Epidermal melanocyte (primary cell): ENCODE measurements at regions not wholly inside any gene's neighbourhood (a gene's known extent, or its start where the extent isn't known, plus 50 kb on each side); places are given as distances from the start of the nearest gene placed in this dataset.
"Not testable (repeated sequence)": the region's sequence is repeated elsewhere in the genome, so short reads cannot be mapped to it uniquely, and the experiment has no call there.

Experiments used
- DNase-seq: peaks from one replicate; pipeline ENCODE4 v3.0.0; 2011; ENCODE audit warnings: low spot score; ENCODE audit not compliant: insufficient read length

- no peak for DNase-seq
Observed at GRCh38 chr5:135182675-135183074, 148.6 kb upstream of the PITX1 start.

DNA sequence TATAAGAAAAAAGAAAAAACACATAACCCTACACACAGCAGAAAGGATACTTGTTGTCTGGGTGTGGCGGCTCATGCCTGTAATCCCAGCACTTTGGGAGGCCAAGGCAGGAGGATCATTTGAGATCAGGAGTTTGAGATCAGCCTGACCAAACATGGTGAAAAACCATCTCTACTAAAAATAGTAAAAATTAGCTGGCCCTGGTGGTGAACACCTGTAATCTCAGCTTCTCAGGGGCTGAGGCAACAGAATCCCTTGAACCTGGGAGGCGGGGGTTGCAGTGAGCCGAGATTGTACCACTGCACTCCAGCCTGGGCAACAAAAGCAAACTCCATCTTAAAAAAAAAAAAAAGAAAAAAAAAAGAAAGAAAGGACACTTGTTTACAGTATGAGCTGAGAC lies 147.6 kb upstream of the PITX1 start:
- no peak for DNase-seq

GRCh38 chr5:135179308-135179980 lies 145.4 kb upstream of the PITX1 start:
- DNase-seq, result no peak

DNA sequence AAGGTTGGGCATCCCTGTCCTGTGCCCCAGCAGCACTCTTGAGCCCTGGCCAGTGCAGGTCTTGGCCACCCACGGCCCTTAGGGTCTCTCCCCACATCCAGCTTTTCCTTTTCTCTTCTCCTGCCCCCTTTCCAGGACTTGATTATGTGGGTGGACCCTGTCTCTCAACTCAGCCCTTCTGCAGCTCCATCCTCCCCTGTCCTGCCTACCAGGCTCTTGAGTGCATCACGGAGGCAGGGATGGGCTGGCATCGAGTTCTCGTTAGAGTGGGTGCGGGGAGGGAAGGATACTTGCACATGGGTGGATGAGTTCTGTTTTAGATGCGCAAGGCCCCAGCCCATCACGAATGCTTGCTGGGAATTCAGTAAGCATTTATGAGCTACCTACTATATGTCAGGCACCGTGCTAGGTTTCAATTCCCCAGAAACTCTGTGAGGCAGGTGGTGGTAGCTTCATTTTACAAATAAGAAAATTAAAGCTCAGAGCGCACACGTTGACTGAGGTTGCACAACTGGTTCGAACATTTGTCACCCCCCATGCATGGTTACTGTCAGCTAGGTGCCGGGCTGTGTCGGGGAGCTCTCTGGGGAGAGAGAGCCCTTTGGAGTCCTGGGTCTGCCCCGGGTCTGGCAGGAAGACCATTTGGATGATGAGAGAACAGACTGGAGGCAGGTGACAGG lies 144.6 kb upstream of the PITX1 start:
- DNase-seq, result no peak

GRCh38 chr5:135177591-135177990 lies 143.6 kb upstream of the PITX1 start:
- no peak for DNase-seq

DNA sequence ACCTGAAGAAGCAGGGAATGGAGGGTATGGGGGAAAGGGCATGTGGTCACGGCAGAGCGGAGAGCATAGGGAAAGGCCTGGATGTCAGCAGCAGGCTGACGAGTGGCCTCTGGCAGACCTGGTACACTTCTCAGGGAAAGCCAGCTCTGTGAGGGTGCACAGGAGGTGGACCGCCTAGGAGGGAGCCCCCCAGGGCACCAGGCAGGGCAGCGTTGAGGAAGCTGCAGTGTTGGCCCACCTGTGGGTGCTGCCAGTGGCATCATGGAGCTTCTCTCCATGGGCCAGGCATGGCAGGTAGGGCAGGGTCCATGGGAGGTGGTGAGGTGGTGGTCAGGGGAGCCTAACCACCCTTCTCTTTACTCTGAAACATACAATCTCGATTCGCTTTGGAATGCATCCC lies 143.0 kb upstream of the PITX1 start:
- DNase-seq, result no peak

DNA sequence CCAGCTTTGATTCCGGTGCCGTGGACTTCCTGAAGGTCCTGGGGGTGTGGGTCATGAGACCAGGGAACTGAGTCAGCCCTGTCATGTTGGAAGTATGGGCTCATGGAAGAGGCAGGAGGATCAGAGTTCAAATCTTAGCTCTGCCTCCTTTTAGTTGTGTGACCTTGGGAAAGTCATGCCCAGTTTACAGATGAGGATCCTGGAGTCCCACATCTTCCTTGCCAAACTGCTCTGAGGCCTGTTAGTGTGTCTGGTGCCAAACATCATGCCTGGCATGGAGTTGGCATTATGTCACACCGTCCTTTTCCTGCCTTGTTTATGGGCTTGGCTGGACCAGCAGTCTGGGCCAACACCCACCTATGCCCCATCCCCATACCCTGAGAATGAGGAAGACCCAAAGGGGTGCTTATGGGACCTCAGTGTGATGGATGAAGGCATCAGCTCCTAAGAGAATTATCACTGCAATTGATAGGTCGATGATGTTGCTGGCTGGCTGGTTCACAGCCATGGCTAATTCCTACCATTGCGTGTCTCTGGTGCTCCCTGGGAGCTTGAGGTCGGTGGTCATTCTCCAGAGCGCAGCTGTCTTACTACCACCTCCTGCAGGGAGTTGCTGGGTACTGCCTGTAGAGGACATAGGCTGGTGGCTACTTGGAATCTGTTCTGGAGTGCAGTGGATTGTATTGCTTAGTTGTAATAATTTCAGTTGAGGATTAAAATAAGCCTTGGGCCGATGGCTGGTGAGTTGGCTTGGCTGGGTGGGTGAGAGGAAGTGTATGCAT lies 140.5 kb upstream of the PITX1 start:
- DNase-seq, result no peak

GRCh38 chr5:135173662-135174290 lies 139.7 kb upstream of the PITX1 start:
- DNase-seq, result no peak

GRCh38 chr5:135172718-135173117 lies 138.7 kb upstream of the PITX1 start:
- no peak for DNase-seq

- no peak for DNase-seq
Observed at GRCh38 chr5:135171336-135171735, 137.3 kb upstream of the PITX1 start.

DNA sequence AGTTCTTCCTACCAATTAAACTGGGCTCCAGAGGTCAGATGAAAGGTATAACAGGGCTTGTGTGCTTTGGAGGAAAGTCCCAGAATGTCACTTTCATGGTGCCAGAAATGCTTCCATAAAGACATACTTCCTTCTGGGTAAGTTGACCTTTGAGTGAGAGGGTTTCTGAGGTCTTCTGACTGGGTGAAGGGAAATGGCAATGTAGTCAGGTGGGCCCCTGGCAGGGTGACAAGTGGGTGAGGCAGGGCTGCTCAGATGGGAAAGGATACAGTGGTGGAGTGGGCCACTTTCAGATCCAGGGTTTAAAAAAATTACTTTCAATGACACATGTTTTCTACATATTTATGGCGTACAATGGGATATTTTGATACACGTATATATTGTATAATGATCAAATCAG lies 136.5 kb upstream of the PITX1 start:
- no peak for DNase-seq

DNA sequence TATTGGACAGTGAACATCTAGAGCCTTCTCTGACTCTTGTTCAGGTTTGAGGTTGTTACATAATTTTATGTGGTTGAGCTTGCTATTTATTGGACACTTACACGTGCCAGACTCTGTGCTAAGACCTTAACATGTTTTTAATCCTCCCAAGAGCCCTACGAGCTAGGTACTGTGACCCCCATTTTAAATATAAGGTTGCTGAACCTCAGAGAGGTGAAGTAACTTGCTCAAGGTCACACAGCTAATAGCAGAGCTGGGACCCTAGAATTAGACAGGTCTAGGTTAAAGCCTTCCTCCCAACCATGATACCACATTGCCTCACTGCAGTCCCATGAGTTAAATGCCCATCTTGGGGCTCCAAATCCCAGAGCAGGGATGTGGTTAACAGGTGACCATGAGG lies 135.7 kb upstream of the PITX1 start:
- no peak for DNase-seq

DNA sequence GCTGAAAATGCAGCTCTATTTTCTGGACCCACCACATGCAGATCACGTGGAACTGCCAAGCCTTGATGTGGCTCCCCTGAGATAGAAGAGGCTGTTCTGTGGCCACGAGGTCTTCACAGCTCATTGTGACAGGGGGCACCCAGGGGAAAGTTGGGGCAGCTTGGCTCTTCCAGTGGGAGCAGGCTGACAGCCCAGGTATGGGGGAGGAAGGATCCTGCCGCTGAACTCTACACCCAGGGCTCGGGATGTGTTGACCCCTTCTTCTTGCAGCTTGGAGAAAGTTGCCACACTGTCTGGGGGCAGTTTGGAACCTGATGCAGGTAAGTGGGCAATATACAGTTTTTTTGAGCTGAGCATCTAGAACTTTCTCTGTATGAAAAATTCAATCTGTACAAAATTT lies 133.6 kb upstream of the PITX1 start:
- no peak for DNase-seq

DNA sequence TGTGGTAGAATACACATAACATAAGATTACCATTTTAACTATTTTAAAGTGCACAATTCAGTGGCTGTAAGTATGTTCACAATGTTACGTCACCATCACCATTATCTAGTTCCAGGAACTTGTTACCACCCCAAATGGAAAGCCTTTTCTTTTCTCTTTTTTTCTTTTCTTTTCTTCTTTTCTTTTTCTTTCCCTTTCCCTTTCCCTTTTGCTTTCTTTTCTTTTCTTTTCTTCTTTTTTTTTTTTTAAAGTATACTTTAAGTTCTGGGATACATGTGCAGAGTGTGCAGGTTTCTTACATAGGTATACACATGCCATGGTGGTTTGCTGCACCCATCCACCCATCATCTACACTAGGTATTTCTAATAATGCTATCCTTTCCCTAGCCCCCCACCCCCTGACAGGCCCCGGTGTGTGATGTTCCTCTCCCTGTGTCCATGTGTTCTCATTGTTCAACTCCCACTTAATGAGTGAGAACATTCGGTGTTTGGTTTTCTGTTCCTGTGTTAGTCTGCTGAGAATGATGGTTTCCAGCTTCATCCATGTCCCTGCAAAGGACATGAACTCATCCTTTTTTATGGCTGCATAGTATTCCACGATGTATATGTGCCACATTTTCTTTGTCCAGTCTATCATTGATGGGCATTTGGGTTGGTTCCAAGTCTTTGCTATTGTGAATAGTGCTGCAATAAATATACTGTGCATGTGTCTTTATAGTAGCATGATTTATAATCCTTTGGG lies 131.0 kb upstream of the PITX1 start:
- DNase-seq, result not testable (repeated sequence)

GRCh38 chr5:135163964-135164363 lies 129.9 kb upstream of the PITX1 start:
- no peak for DNase-seq

GRCh38 chr5:135163391-135163790 lies 129.4 kb upstream of the PITX1 start:
- no peak for DNase-seq

DNA sequence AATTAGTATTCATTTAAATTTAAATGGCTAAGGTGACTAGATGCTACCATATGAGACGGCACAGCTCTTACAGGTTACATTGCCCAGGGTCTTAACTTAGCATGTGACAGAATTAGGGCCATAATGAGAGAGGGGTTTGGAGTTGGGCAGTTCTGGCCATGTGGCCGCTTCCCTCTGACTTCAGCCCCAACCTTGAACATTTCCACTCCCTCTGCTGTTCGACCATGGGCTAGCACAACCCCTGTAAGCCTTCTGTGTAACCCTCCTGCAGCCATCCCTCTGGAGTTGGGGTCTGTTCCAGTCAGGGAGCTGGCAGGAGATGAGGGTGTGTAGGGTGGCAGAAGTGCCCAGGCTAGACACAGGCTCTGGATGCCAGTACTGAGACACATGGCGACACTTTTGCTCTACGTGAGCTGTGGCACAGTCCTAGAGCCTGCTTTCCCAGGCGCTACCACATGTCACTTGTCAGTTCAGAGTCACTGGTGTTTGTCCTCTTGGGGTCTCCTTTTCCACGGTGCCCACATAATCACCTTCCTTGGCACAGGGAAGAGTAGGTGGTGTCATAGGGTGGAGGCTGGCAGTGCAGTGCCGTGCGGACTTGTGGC lies 128.7 kb upstream of the PITX1 start:
- DNase-seq, result no peak

DNA sequence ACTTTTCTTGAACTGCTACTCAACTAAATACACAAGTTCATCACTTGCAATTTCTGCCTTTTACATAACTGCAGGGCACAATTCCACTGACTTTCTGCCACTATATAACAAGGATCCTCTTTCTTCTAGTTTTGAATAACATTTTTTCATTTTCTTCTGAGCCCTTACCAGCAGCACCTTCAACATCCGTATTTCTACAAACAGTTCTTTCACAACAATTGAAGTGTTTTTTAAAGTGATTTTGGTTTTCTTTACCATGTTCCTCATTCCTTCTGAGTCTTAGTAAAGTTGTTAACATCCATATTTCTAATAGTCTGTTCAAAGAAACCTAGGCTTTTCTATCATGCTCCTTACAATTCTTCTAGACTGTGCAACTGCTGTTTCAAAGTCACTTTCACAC lies 127.2 kb upstream of the PITX1 start:
- no peak for DNase-seq

- no peak for DNase-seq
Observed at GRCh38 chr5:135160036-135160675, 126.1 kb upstream of the PITX1 start.

GRCh38 chr5:135159626-135160025 lies 125.6 kb upstream of the PITX1 start:
- no peak for DNase-seq
